HCT116 (cell line): ENCODE measurements at regions not wholly inside any gene's neighbourhood (a gene's known extent, or its start where the extent isn't known, plus 50 kb on each side); places are given as distances from the start of the nearest gene placed in this dataset.
"Not testable (repeated sequence)": the region's sequence is repeated elsewhere in the genome, so short reads cannot be mapped to it uniquely, and the experiment has no call there.

ENCODE experiments used
- CTCF ChIP-seq, 3 experiments: fragments of 200-600 bp in 1 of 3; sonication (generic) in 1 of 3; IDR thresholded peaks in 2 of 3; conservative IDR thresholded peaks in 1 of 3; 2 replicates each; pipeline ENCODE4 v1.5.1; 2012 to 2017; ENCODE audit warnings: low read depth in 2 of 3, low read length in 2 of 3, antibody characterized with exemption in 1 of 3, borderline replicate concordance in 1 of 3, control low read depth in 1 of 3, mild to moderate bottlenecking in 1 of 3, mixed read lengths in 1 of 3, mixed run types in 1 of 3, moderate library complexity in 1 of 3; ENCODE audit not compliant: insufficient read depth in 1 of 3
- REST ChIP-seq: IDR thresholded peaks from 2 replicates; pipeline ENCODE4 v1.6.1; 2012; ENCODE audit warnings: low read depth

- TF ChIP-seq CTCF (IDR thresholded peaks at IDR 0.05 in 2 of 3, conservative IDR thresholded peaks at IDR 0.05 in 1 of 3; ENCODE audit: borderline replicate concordance in 1 of 3, insufficient read depth in 1 of 3, low read depth in 2 of 3, low read length in 2 of 3); REST: not testable (repeated sequence)
Measured at GRCh38 chr7:128564123-128564700, 87.7 kb downstream of the METTL2B start.
